HT-29 (cell line): ENCODE measurements at regions not wholly inside any gene's neighbourhood (a gene's known extent, or its start where the extent isn't known, plus 50 kb on each side); places are given as distances from the start of the nearest gene placed in this dataset.
A peak's percentile ranks its signal among the peaks of the same experiment; 100 is the strongest.

Experiments
- DNase-seq: peaks from one replicate; pipeline ENCODE4 v3.0.0-alpha.2; 2015; ENCODE audit warnings: low spot score

DNA sequence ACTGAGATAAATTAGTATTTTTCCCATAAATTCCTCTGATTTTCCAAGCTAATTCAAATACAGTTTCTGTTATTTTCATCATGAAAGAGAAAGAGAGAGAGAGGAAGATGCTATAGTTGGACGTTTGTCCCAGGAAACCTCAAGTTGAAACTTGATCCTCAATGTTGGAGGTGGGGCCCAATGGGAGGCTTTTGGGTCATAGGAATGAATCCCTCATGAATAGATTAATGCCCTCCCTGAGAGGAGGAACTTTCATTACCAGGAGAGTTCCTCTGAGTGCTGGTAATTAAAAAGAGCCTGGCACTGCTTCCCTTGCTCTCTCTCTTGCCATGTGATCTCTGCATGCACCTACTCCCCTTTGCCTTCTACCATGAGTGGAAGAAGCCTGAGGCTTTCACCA is 189.9 kb upstream of the SMC2 start:
- DNase-seq: no peak

DNA sequence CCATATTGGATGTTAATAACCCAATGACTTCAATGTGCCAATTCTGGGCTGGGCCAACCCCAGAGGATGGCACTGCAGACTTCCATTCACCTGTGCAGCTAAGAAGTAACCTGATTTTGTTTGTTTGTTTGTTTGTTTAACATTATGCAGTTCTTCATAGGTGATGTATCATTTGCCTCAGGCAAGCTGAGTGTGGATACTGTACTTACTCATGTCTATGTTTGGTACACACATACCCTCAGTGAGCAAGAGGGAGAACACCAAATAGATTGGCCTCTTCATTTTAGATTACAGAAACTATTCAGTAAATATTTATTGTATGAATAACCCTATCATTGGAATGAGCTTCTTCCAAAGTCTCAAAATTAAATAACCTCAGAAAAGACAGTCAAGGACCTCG is 180.2 kb upstream of the SMC2 start:
- DNase-seq: no peak

- DNase-seq: no peak
Measured at GRCh38 chr9:103919605-103920209, 174.4 kb upstream of the SMC2 start.

DNA sequence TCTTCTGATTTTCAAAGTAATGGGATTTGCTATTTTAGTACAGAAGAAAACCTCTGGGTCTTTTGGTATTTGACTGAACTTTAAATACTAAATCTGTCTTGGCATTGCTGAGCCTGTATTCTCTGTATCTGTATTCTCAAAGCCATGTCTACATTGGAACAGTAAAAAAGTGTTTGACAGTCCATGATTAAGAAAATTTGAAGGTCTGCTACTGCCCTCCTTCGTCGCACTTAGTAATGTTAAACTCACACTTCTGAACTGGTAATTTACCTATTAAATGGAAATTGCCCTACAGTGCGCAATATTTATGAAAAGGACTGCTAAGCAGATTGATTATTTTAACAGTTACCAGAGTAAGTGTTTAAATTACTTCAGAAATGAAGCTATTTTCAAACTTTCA is 165.7 kb upstream of the SMC2 start:
- DNase-seq: peak; percentile 8

DNA sequence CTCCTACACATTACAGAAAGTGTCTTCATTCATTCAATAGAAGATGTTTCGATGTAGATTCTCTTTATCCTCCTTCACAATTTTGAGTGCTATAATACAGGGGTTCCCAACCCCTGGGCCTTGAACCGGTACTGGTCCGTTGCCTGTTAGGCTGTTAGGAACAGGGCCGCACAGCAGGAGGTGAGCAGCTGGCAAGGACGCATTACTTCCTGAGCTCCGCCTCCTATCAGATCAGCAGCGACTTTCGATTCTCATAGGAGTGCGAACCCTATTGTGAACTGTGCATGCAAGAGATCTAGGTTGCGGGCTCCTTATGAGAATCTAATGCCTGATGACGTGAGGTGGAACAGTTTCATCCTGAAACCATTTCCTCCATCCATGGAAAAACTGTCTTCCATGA is 153.0 kb upstream of the SMC2 start:
- DNase-seq: no peak

DNA sequence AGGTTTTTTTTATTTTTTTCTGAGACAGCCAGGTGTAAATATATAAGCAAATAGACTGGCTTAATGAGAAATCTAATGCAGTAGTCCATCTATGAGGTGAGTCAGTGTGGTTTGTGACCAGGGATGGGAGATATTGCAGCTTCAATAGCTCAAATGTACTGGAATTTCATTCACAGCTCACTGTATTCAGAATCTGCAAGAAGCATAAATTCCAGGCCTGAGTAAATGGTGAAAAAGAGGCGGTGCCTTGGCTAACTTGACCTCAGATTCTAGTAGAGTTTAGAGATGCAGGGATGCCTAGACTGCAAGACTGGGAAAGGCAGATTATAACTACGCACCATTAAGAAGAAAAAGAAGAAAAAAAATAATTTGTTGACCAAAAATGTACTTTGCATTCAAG is 151.9 kb upstream of the SMC2 start:
- DNase-seq: no peak

DNA sequence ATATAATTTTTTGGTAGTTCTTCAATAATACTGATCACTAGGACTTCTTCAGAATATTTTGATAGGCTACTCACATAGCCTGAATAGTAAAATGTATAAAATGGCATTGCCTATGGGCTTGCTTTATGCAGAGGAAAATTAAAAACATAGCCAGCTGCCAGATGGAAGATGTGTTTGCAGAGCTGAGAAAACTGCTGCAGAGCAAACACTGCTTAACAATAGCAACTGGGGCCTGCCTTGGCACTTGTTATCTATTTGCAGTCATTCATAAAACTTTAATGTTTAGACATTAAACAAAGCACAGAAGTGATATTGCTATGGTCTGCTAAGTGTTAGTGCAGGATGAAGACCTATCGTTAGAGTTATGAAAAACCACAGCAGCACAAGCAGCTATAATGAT is 151.5 kb upstream of the SMC2 start:
- DNase-seq: no peak

- DNase-seq: no peak
Measured at GRCh38 chr9:103949096-103949495, 145.0 kb upstream of the SMC2 start.

- no peak for DNase-seq
Measured at GRCh38 chr9:103977163-103977562, 116.9 kb upstream of the SMC2 start.

DNA sequence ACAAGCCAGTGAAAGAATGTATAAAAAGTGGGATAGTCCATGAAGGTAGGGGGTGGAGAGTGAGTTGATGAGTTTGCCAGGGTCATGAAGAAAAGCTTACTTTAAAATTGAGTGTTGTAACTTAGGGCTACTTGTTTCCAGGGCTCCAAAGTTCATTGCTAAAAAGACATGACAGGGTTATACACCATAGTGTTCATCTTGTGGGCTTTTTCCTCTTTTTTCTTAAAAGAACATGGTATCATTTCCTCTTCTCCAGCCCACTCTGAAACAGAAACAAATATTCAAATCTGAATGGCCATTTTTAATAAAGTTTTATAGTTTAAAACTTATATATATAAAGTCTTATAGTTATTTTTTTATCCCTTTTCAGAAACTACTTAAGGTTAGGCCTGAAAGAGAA is 115.7 kb upstream of the SMC2 start:
- DNase-seq: no peak

DNA sequence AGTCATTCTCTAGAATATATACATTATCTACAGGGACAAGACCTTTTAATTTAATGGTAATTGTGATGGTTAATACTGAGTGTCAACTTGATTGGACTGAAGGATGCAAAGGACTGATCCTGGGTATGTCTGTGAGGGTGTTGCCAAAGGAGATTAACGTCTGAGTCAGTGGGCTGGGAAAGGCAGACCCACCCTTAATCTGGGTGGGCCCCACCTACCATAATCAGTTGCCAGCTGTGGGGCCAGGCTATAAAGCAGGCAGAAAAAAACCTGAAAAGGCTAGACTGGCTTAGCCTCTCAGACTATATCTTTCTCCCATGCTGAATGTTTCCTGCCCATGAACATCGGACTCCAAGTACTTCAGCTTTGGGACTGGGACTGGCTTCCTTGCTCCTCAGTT is 112.2 kb upstream of the SMC2 start:
- DNase-seq: no peak

DNA sequence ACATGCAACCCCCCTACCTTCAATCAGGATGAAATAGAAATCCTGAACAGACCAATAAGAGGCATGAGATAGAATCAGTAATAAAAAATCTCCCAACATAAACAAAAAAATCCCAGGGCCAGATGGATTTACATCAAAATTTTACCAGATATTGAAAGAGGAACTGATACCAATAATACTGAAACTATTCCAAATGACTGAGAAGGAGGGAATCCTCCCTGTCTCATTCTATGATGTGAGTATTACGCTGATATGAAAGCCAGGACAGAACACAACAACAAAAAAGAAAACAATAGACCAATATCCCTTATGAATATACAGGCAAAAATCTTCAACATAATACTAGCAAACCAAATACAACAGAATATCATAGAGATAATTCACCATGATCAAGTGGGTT is 109.0 kb upstream of the SMC2 start:
- no peak for DNase-seq

DNA sequence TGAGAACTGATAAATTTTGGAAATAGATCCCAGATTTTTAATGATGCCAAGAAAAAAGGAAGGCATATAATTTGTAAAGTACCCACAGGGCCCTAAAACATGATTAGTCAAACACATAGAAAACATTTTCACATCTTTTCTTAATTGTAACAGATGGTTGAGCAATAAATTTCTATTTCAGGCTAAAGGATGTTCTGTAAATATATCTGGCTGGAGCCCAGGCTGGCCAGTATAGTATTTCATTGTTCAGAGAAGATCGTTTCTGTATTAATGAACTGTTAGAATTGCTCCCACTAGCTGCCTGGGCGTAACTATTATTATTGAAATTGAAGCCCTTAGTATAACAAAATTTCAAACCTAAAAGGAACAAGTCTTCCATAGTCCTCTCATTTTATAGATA is 105.3 kb upstream of the SMC2 start:
- no peak for DNase-seq

DNA sequence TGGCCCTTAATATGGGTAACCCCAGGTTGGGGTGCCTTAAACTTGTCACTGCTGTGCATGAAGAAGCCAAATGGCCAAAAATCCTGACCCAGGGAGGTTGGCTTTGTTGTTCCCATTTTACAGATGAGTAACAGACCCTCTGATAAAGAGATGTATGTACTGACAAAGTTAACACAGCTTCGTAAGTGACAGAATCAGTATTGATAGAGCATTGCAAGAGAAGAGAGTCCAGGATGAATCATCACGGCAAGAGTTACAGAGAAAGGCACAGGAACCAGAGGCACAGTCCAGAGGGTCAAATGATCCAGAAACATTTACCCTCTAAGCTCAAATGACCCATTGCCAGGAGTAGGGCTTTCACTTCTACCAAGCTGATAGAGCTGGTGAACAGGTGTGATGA is 103.8 kb upstream of the SMC2 start:
- no peak for DNase-seq

DNA sequence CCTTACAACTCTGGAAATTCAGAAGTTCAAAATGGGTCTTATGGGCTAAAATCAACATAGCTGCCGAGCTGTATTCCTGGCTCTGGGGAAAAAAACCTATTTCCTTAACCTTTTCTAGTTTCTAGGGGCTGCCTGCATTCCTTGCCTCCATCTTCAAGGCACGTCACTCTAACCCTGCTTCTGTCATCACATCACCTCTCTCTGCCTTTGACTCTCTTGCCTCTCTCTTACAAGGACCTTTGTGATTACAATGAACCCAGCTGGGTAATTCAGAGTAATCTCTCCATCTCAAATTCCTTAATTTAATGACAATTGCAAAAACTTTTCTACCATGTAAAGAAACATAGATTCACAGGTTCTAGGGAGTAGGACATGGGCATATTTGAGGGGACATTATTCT is 103.1 kb upstream of the SMC2 start:
- no peak for DNase-seq

DNA sequence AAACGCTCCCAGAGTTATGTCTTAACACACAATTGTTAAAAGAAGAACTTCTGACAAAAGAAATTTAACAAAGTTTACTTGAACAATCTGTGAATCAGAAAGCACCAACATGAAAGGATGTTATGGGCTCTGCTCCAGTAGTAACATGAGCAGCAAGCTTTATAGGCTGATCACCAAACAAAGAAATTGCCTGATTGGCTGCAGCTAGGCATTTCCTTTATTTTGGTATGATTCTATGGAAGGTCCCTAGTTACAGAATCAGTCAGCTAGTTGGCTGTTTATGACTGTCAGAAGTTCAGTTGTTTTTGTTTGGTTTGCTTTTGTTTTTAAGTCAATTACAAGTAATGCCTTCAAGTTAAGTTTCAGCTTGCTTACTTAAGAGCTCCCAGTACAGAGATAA is 102.4 kb upstream of the SMC2 start:
- no peak for DNase-seq

DNA sequence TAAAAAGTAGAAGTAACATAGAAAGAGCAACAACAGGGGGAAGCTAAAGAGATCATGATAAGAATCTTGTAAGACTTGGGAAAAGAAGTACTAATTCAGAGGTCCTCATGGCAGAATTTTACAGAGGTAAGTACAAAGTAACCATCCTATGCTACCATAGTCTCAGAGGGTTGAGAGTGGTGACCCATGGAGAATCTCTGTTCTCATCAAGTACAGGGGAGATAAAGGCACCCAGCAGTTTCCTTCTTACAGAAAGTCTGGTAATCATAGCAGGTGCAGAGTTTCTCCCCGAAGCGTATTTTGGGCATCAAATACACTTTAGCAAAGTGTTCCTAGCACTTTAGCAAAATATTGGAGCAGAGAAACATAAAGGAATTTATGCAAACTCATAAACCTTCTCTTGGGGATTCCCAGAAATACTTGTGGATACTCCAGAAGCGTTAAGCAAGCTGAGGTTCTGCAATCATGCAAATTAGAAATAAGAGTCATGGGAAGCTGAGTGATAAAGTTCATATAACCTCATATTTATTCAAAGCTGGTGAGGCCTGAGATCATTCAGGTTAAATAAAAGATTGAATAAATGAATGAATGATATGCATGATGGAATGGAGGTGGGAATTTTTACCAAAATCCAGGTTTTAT is 101.0 kb upstream of the SMC2 start:
- no peak for DNase-seq

DNA sequence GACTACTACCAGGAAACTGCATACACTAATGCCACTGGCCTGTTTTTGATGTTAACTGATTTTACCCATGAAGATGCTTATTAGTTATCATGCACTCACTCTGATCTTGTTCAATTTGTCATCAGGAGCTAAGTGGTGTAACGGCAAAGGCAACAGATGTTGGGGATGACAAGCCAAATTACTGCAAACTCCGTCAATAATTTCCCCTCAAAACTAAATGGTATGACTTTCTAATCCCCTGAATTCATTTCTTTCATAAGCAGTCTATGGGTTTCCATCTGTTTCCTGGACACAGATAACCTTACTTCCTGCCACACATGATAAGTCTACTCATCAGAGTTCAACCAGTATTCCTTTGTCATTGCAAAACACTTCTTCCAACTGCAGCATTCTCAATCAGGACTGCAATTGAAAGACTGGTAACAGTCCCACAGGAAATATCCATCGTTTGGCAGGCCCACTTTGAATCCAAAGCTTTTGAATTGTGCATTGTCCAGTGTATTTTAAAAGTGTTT is 96.2 kb upstream of the SMC2 start:
- DNase-seq: no peak

- no peak for DNase-seq
Measured at GRCh38 chr9:103999375-104000062, 94.6 kb upstream of the SMC2 start.

- DNase-seq: no peak
Measured at GRCh38 chr9:104009826-104010225, 84.3 kb upstream of the SMC2 start.

- DNase-seq: no peak
Measured at GRCh38 chr9:104022083-104022482, 72.0 kb upstream of the SMC2 start.

DNA sequence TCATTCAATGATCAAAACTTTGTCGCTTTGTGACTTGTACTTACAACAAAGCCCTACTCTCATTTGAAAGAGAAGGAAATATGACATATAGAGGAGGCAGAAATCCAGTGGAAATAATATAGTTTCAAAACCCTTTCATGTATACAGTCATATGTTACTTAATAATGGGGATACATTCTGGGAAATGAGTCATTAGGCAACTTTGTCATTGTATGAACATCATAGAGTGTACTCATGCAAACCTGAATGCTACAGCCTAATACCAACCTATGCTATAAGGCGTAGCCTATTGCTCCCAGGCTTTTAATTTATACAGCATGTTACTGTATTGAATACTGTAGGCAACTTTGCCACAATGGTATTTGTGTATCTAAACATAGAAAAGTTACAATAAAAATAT is 69.0 kb upstream of the SMC2 start:
- no peak for DNase-seq

DNA sequence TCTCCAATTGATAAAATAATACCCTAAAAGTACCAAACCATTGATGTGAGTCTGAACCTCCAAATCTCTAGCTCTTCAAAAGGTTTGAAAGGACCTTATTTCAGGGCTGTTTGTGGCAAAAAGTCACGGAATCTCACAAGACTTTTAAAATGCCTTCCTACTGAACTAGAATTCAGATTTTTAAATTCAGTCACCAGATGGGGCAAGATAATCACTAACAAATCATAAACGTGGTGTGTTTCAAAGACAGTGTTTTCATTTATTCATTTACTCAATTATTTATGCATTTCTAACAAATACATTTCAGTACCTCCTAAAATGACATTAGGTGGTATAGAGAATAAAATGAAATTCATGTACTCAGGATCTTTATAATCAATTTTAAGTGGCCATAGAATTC is 68.2 kb upstream of the SMC2 start:
- no peak for DNase-seq
